H9 (cell line): ENCODE measurements at regions not wholly inside any gene's neighbourhood (a gene's known extent, or its start where the extent isn't known, plus 50 kb on each side); places are given as distances from the start of the nearest gene placed in this dataset.
A peak's percentile ranks its signal among the peaks of the same experiment; 100 is the strongest.

Source experiments
- DNase-seq: peaks from one replicate; pipeline ENCODE4 v3.0.0-alpha.2; 2017
- H2AFZ ChIP-seq: one replicate; pipeline ENCODE4 v1.6.1; 2013; ENCODE audit warnings: mild to moderate bottlenecking, low read length, control low read depth, moderate library complexity
- H2AK5ac ChIP-seq: 2 replicates; pipeline ENCODE4 v1.6.1; 2013; ENCODE audit warnings: low read length, control low read depth, mixed read lengths; ENCODE audit not compliant: insufficient read length
- H2BK120ac ChIP-seq: one replicate; pipeline ENCODE4 v1.6.1; 2013; ENCODE audit warnings: low read depth, mild to moderate bottlenecking, low read length, control low read depth, inconsistent platforms; ENCODE audit not compliant: poor library complexity, severe bottlenecking
- H2BK12ac ChIP-seq: 2 replicates; pipeline ENCODE4 v1.6.1; 2013; ENCODE audit warnings: low read length, control low read depth, mixed read lengths, low read depth; ENCODE audit not compliant: insufficient read length
- H2BK15ac ChIP-seq: 2 replicates; pipeline ENCODE4 v1.6.1; 2013; ENCODE audit warnings: low read depth, low read length, control low read depth
- H2BK20ac ChIP-seq: one replicate; pipeline ENCODE4 v1.6.1; 2013; ENCODE audit warnings: low read depth, mild to moderate bottlenecking, low read length, control low read depth, inconsistent platforms; ENCODE audit not compliant: poor library complexity, severe bottlenecking
- H2BK5ac ChIP-seq: 2 replicates; pipeline ENCODE4 v1.6.1; 2013; ENCODE audit warnings: low read length, control low read depth, mixed read lengths; ENCODE audit not compliant: insufficient read length
- H3K14ac ChIP-seq: 2 replicates; pipeline ENCODE4 v1.6.1; 2013; ENCODE audit warnings: low read length, control low read depth; ENCODE audit not compliant: insufficient read depth
- H3K18ac ChIP-seq: 2 replicates; pipeline ENCODE4 v1.6.1; 2013; ENCODE audit warnings: low read depth, mild to moderate bottlenecking, mixed read lengths, low read length, control low read depth; ENCODE audit not compliant: insufficient read length
- H3K23ac ChIP-seq: 2 replicates; pipeline ENCODE4 v1.6.1; 2013; ENCODE audit warnings: low read length, control low read depth, mixed read lengths, low read depth; ENCODE audit not compliant: insufficient read length
- H3K23me2 ChIP-seq: 2 replicates; pipeline ENCODE4 v1.6.1; 2013; ENCODE audit warnings: low read depth, mild to moderate bottlenecking, mixed read lengths, low read length, control low read depth; ENCODE audit not compliant: insufficient read length, poor library complexity, severe bottlenecking
- H3K27ac ChIP-seq: 2 replicates; pipeline ENCODE4 v1.5.1; 2013; ENCODE audit warnings: low read length, control low read depth, mixed read lengths, low read depth; ENCODE audit not compliant: insufficient read length
- H3K27me3 ChIP-seq: 2 replicates; pipeline ENCODE4 v1.6.1; 2013; ENCODE audit warnings: low read length, control low read depth, inconsistent platforms; ENCODE audit not compliant: insufficient read depth
- H3K4ac ChIP-seq: 2 replicates; pipeline ENCODE4 v1.6.1; 2013; ENCODE audit warnings: low read depth, mild to moderate bottlenecking, control low read depth, inconsistent platforms, low read length, moderate library complexity
- H3K4me1 ChIP-seq: 2 replicates; pipeline ENCODE4 v1.6.1; 2013; ENCODE audit warnings: low read length, control low read depth, inconsistent platforms; ENCODE audit not compliant: insufficient read depth
- H3K4me2 ChIP-seq: 2 replicates; pipeline ENCODE4 v1.6.1; 2013; ENCODE audit warnings: low read length, control low read depth, mixed read lengths; ENCODE audit not compliant: insufficient read length, insufficient read depth
- H3K56ac ChIP-seq: 2 replicates; pipeline ENCODE4 v1.6.1; 2013; ENCODE audit warnings: low read depth, mild to moderate bottlenecking, mixed read lengths, low read length, control low read depth; ENCODE audit not compliant: insufficient read length
- H3K79me1 ChIP-seq: 2 replicates; pipeline ENCODE4 v1.6.1; 2013; ENCODE audit warnings: low read depth, mild to moderate bottlenecking, moderate library complexity, low read length, control low read depth, inconsistent platforms; ENCODE audit not compliant: insufficient read depth, poor library complexity, severe bottlenecking
- H3K79me2 ChIP-seq: 2 replicates; pipeline ENCODE4 v1.6.1; 2013; ENCODE audit warnings: low read length, control low read depth, inconsistent platforms; ENCODE audit not compliant: insufficient read depth
- H3K9ac ChIP-seq: 2 replicates; pipeline ENCODE4 v1.6.1; 2013; ENCODE audit warnings: low read length, control low read depth, mixed read lengths; ENCODE audit not compliant: insufficient read length; ENCODE audit errors: extremely low read depth
- H3K9me3 ChIP-seq: one replicate; pipeline ENCODE4 v1.6.1; 2013; ENCODE audit warnings: low read depth, low read length, inconsistent platforms; ENCODE audit not compliant: control insufficient read depth
- H3T11ph ChIP-seq: one replicate; pipeline ENCODE4 v1.6.1; 2013; ENCODE audit warnings: mild to moderate bottlenecking, low read length, control low read depth, inconsistent platforms
- H4K20me1 ChIP-seq: one replicate; pipeline ENCODE4 v1.6.1; 2013; ENCODE audit not compliant: control insufficient read depth, insufficient read length, insufficient read depth
- H4K5ac ChIP-seq: 2 replicates; pipeline ENCODE4 v1.6.1; 2013; ENCODE audit warnings: low read depth, mild to moderate bottlenecking, mixed read lengths, low read length, control low read depth; ENCODE audit not compliant: insufficient read length
- H4K8ac ChIP-seq: replicated peaks from 2 replicates; pipeline ENCODE4 v1.6.1; 2013; ENCODE audit warnings: low read length, control low read depth, mixed read lengths, low read depth; ENCODE audit not compliant: insufficient read length
- H4K91ac ChIP-seq: 2 replicates; pipeline ENCODE4 v1.6.1; 2013; ENCODE audit warnings: low read depth, mild to moderate bottlenecking, moderate library complexity, mixed read lengths, low read length, control low read depth; ENCODE audit not compliant: insufficient read length
- H3K27ac Mint-ChIP-seq, 3 experiments: 2 replicates in 2 of 3; 3 replicates in 1 of 3; pipeline ENCODE4 v1.8.0; 2020 to 2021; ENCODE audit warnings: mixed read lengths in 3 of 3, mild to moderate bottlenecking in 1 of 3, moderate library complexity in 1 of 3
- H3K27me3 Mint-ChIP-seq: 2 replicates; pipeline ENCODE4 v1.8.0; 2021; ENCODE audit warnings: low read depth, mild to moderate bottlenecking, moderate library complexity, mixed read lengths
- H3K36me3 Mint-ChIP-seq, 3 experiments: 2 replicates in 2 of 3; 3 replicates in 1 of 3; pipeline ENCODE4 v1.8.0; 2020 to 2021; ENCODE audit warnings: low read depth in 3 of 3, mixed read lengths in 3 of 3; ENCODE audit not compliant: insufficient read depth in 1 of 3
- H3K4me1 Mint-ChIP-seq, 2 experiments: 2 replicates each; pipeline ENCODE4 v1.8.0; 2020; ENCODE audit warnings: mixed read lengths in 2 of 2
- H3K4me3 Mint-ChIP-seq, 2 experiments: 2 replicates in 1 of 2; 3 replicates in 1 of 2; pipeline ENCODE4 v1.8.0; 2020 to 2021; ENCODE audit warnings: mild to moderate bottlenecking in 2 of 2, mixed read lengths in 2 of 2, moderate library complexity in 1 of 2
- H3K9me3 Mint-ChIP-seq, 2 experiments: 2 replicates in 1 of 2; 3 replicates in 1 of 2; pipeline ENCODE4 v1.8.0; 2020; ENCODE audit warnings: mild to moderate bottlenecking in 2 of 2, mixed read lengths in 2 of 2, moderate library complexity in 1 of 2
- WGBS: extraction: QIAGEN DNeasy Blood & Tissue Kit; methylation state at CpG from one replicate; pipeline ENCODE4 v1.1.7; 2013; ENCODE audit warnings: missing lambda C conversion rate, low lambda C conversion rate, mixed read lengths; ENCODE audit not compliant: insufficient read length; ENCODE audit errors: extremely low coverage; 5-methylcytosine and 5-hydroxymethylcytosine counted together
- TF ChIP-seq, protein P1 (sequence below): fragments of 200-600 bp; sonication (generic); conservative IDR thresholded peaks from 3 replicates; pipeline ENCODE4 v1.8.0; 2021; ENCODE audit warnings: antibody characterized with exemption, mild to moderate bottlenecking

DNA sequence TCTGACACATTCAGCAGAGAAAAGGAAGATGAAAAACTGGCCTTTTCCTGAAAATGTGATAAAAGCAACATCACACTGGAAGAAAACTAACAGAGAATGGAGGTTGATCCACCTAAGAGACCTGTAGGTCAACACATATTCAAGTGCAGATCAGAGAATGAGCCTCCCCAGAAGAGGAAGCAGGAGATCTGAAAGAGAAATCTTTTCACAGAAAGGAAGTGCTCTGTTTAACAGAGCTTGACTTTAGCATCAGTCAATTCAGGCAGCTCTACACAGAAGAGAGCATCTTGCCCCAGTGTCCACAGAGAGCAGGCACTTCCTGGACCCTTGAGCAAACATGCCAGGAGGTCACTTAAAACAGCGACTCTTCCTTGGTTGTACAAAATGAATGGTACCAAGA is 655.4 kb upstream of the GBE1 start:
- H3K9me3 Mint-ChIP-seq = no peaks in the 10 kb centered on the region
- no peaks in the 10 kb centered on the region for H4K20me1 ChIP-seq
- H3K27ac ChIP-seq = no peak overlapping the region
- H3K9ac ChIP-seq = no peak overlapping the region
- no peak overlapping the region for H2BK15ac ChIP-seq
- peaks cover 7 to 8% of the 10 kb centered on the region in 2 experiments for H3K4me1 Mint-ChIP-seq
- DNase-seq = no peak
- H3K9me3 ChIP-seq = no peaks in the 10 kb centered on the region
- no CpG with 5 or more reads among the region's 1 CpG for WGBS
- H3K14ac ChIP-seq = no peak overlapping the region
- H2BK20ac ChIP-seq = no peak overlapping the region
- H4K8ac ChIP-seq = no peak overlapping the region
- no peaks in the 10 kb centered on the region for H3K27me3 Mint-ChIP-seq
- peaks cover 2% of the 10 kb centered on the region; the same call in 1 of the 2 replicates for H3K4me1 ChIP-seq
- H3K4ac ChIP-seq = no peak overlapping the region
- no peaks in the 10 kb centered on the region for H3K79me2 ChIP-seq
- H2BK5ac ChIP-seq = no peak overlapping the region
- H3K4me2 ChIP-seq = no peak overlapping the region
- no peaks in the 10 kb centered on the region for H3K79me1 ChIP-seq
- H3K27me3 ChIP-seq = no peaks in the 10 kb centered on the region
- H4K91ac ChIP-seq = no peak overlapping the region
- H3K4me3 Mint-ChIP-seq = no peak overlapping the region
- peak overlapping the region in 1 of 3 experiments; percentile 25; a peak in 1 of 7 replicates for H3K27ac Mint-ChIP-seq
- H2BK12ac ChIP-seq = no peak overlapping the region
- TF ChIP-seq, protein P1, sequence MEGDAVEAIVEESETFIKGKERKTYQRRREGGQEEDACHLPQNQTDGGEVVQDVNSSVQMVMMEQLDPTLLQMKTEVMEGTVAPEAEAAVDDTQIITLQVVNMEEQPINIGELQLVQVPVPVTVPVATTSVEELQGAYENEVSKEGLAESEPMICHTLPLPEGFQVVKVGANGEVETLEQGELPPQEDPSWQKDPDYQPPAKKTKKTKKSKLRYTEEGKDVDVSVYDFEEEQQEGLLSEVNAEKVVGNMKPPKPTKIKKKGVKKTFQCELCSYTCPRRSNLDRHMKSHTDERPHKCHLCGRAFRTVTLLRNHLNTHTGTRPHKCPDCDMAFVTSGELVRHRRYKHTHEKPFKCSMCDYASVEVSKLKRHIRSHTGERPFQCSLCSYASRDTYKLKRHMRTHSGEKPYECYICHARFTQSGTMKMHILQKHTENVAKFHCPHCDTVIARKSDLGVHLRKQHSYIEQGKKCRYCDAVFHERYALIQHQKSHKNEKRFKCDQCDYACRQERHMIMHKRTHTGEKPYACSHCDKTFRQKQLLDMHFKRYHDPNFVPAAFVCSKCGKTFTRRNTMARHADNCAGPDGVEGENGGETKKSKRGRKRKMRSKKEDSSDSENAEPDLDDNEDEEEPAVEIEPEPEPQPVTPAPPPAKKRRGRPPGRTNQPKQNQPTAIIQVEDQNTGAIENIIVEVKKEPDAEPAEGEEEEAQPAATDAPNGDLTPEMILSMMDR = no peak
- no peak overlapping the region for H3T11ph ChIP-seq
- no peaks in the 10 kb centered on the region for H3K36me3 Mint-ChIP-seq
- H2BK120ac ChIP-seq = no peak overlapping the region
- H2AFZ ChIP-seq = no peak overlapping the region
- no peak overlapping the region for H3K18ac ChIP-seq
- H2AK5ac ChIP-seq = no peak overlapping the region
- H3K23ac ChIP-seq = no peak overlapping the region
- no peak overlapping the region for H3K56ac ChIP-seq
- H4K5ac ChIP-seq = no peak overlapping the region
- no peaks in the 10 kb centered on the region for H3K23me2 ChIP-seq
